Thoracic aorta (tissue), 2 donors: ENCODE measurements at regions not wholly inside any gene's neighbourhood (a gene's known extent, or its start where the extent isn't known, plus 50 kb on each side); places are given as distances from the start of the nearest gene placed in this dataset.

ENCODE experiments used
- ATAC-seq: fragments of 150-250 bp; one replicate; pipeline ENCODE4 v1.8.0; 2017; ENCODE audit warnings: low read depth; ENCODE audit not compliant: insufficient number of reproducible peaks, low FRiP score
- DNase-seq: peaks from one replicate; pipeline ENCODE4 v3.0.0-alpha.2; 2020; ENCODE audit warnings: low spot score
- H3K27ac ChIP-seq, 2 donors: fragments of 200-600 bp; sonication (generic); 1 replicate in 1 of 2; 2 replicates in 1 of 2; pipeline ENCODE4 v1.5.1; 2016; ENCODE audit warnings: mild to moderate bottlenecking in 2 of 2, moderate library complexity in 2 of 2
- H3K27me3 ChIP-seq: fragments of 200-600 bp; sonication (generic); replicated peaks from 2 replicates; pipeline ENCODE4 v1.6.0; 2016; ENCODE audit warnings: mild to moderate bottlenecking; ENCODE audit not compliant: insufficient read depth
- H3K36me3 ChIP-seq: fragments of 200-600 bp; sonication (generic); one replicate; pipeline ENCODE4 v1.5.1; 2016
- H3K4me1 ChIP-seq, 2 donors: fragments of 200-600 bp; sonication (generic); 1 replicate in 1 of 2; 2 replicates in 1 of 2; pipeline versions ENCODE4 v1.5.1 to v1.6.0; 2016; ENCODE audit warnings: low read depth in 2 of 2, mild to moderate bottlenecking in 1 of 2; ENCODE audit not compliant: control insufficient read depth in 1 of 2
- H3K4me3 ChIP-seq: fragments of 200-600 bp; sonication (generic); 2 replicates; pipeline ENCODE4 v1.5.1; 2016; ENCODE audit warnings: mild to moderate bottlenecking
- H3K9me3 ChIP-seq: fragments of 200-600 bp; sonication (generic); 2 replicates; pipeline ENCODE4 v1.5.1; 2016
- CTCF ChIP-seq: fragments of 200-600 bp; sonication (generic); IDR thresholded peaks from one replicate; pipeline ENCODE4 v1.5.1; 2019; ENCODE audit warnings: antibody characterized with exemption

DNA sequence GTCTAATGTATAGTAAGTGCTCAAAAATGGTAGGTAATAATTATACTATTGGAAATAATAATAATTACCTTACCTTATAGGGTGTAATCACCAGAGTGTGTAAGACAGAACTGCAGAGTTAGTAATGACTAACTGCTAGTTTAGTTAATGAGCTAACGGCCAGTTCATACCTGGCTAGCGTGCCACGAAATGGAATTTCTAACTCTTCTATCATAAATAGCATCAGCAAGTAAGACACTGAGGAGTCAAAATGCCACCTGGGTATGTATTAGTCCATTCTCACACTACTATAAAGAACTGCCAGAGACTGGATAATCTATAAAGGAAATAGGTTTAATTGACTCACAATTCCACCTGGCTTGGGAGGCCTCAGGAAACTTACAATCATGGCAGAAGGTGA lies 63.4 kb upstream of the CEP85L start:
- TF ChIP-seq CTCF = no peak
- no peak for DNase-seq
- H3K9me3 ChIP-seq = no peaks in the 10 kb centered on the region

DNA sequence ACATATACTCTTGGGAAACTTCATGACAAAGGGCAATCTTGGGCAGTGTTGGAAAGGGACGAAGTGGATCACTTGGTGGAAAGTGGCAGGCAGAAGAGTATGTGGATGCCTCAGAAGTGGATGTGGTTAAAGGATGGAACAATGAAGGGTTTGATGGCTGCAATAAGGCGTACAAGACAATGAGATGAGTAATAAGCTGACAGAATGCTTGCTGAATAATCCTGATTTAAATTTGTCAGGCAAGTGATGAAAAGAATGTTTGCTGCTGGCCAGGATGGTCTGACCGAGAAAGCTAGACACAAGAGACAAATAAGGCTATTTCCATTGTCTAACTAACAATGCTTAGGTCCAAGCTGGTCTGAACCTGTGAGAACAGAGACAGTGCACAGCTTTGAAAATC lies 61.6 kb upstream of the CEP85L start:
- DNase-seq (no peak), ATAC-seq (no peak)
- Histone ChIP-seq H3K4me3 (no peak overlapping the region), H3K9me3 (no peaks in the 10 kb centered on the region), H3K4me1 (peaks cover 4 to 10% of the 10 kb centered on the region in 2 donors), H3K36me3 (no peaks in the 10 kb centered on the region), H3K27me3 (no peaks in the 10 kb centered on the region), H3K27ac (no peak overlapping the region)
- no peak for TF ChIP-seq CTCF

More for the DNA sequence above, 63.4 kb upstream of the CEP85L start:
- H3K4me3 ChIP-seq = no peak overlapping the region
- no peaks in the 10 kb centered on the region for H3K36me3 ChIP-seq
- H3K27me3 ChIP-seq = no peaks in the 10 kb centered on the region
- peaks cover 2 to 3% of the 10 kb centered on the region in 2 donors for H3K4me1 ChIP-seq
- ATAC-seq = no peak
- H3K27ac ChIP-seq = no peak overlapping the region

- ATAC-seq = no peak
- H3K27ac ChIP-seq = no peak overlapping the region
- DNase-seq = no peak
Observed at GRCh38 chr6:118710616-118711015, 59.2 kb upstream of the CEP85L start.

GRCh38 chr6:118709859-118710350 lies 58.5 kb upstream of the CEP85L start:
- H3K4me1 ChIP-seq = peaks cover 8 to 17% of the 10 kb centered on the region in 2 donors
- no peaks in the 10 kb centered on the region for H3K9me3 ChIP-seq
- no peak for ATAC-seq
- H3K27ac ChIP-seq = no peak overlapping the region
- no peak for TF ChIP-seq CTCF
- DNase-seq = no peak
- H3K4me3 ChIP-seq = peak overlapping the region; percentile 70
- no peaks in the 10 kb centered on the region for H3K27me3 ChIP-seq
- no peaks in the 10 kb centered on the region for H3K36me3 ChIP-seq

More at GRCh38 chr6:118710616-118711015, 59.2 kb upstream of the CEP85L start:
- Histone ChIP-seq H3K9me3 (no peaks in the 10 kb centered on the region), H3K4me1 (peaks cover 8 to 13% of the 10 kb centered on the region in 2 donors), H3K36me3 (no peaks in the 10 kb centered on the region), H3K27me3 (no peaks in the 10 kb centered on the region), H3K4me3 (no peak overlapping the region)
- TF ChIP-seq CTCF = no peak

- ATAC-seq = no peak
- Histone ChIP-seq H3K27me3 (no peaks in the 10 kb centered on the region), H3K4me1 (peaks cover 8 to 17% of the 10 kb centered on the region in 2 donors), H3K36me3 (no peaks in the 10 kb centered on the region), H3K27ac (peak overlapping the region; percentile 30 to 53), H3K9me3 (no peaks in the 10 kb centered on the region), H3K4me3 (peak overlapping the region; percentile 70)
- TF ChIP-seq CTCF = no peak
- no peak for DNase-seq
Observed at GRCh38 chr6:118708744-118709143, 57.4 kb upstream of the CEP85L start.
